ENCODE measurements at regions not wholly inside any gene's neighbourhood (a gene's known extent, or its start where the extent isn't known, plus 50 kb on each side); places are given as distances from the start of the nearest gene placed in this dataset.

DNA sequence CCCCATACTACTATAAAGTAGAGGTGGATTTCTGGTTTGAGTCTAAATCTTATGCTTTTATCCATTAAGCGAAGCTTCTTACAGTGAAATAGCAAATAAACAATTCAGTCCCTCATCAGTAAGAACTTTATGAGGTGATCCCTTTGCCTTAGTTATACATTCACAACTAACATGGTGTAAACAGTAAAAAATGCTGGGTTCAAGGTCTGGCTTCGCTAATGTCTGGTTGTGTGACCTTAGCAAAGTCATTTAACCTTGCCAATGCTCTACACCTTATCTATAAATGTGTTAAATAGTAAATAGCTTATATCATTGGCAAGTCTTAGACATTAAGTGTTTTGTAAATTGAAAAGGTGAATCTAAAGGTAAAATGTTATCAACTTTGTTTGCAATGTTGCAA lies 475.4 kb downstream of the LMO4 start:
- peaks cover 8% of the 10 kb centered on the region for H3K4me1 Mint-ChIP-seq
- H3K36me3 ChIP-seq (ENCODE audit: control insufficient read depth, insufficient read depth, low read length): no peaks in the 10 kb centered on the region
- H3K9me3 ChIP-seq (ENCODE audit: control insufficient read depth, low read length): no peaks in the 10 kb centered on the region
- H3K4me1 ChIP-seq (ENCODE audit: control insufficient read depth, insufficient read depth, low read length): no peaks in the 10 kb centered on the region
- H3K9ac ChIP-seq (ENCODE audit: extremely low read depth, low read length, poor library complexity, severe bottlenecking): no peak overlapping the region
- no peak overlapping the region for H3K4me3 Mint-ChIP-seq
- H3K4me3 ChIP-seq (ENCODE audit: low read length): no peak overlapping the region
- H3K36me3 Mint-ChIP-seq (ENCODE audit: low read depth): no peaks in the 10 kb centered on the region
- H3K27ac ChIP-seq (ENCODE audit: low read depth, low read length): no peak overlapping the region
- no peaks in the 10 kb centered on the region for H3K27me3 Mint-ChIP-seq (ENCODE audit: insufficient read depth)
- DNase-seq: no peak
- 87% methylated on average over 2 of the region's 2 CpGs; no CpG with 5 or more reads in 1 of the 2 experiments for WGBS, 2 experiments (ENCODE audit: insufficient coverage in 1 of 2, insufficient read length in 1 of 2)
- TF ChIP-seq, protein P1, sequence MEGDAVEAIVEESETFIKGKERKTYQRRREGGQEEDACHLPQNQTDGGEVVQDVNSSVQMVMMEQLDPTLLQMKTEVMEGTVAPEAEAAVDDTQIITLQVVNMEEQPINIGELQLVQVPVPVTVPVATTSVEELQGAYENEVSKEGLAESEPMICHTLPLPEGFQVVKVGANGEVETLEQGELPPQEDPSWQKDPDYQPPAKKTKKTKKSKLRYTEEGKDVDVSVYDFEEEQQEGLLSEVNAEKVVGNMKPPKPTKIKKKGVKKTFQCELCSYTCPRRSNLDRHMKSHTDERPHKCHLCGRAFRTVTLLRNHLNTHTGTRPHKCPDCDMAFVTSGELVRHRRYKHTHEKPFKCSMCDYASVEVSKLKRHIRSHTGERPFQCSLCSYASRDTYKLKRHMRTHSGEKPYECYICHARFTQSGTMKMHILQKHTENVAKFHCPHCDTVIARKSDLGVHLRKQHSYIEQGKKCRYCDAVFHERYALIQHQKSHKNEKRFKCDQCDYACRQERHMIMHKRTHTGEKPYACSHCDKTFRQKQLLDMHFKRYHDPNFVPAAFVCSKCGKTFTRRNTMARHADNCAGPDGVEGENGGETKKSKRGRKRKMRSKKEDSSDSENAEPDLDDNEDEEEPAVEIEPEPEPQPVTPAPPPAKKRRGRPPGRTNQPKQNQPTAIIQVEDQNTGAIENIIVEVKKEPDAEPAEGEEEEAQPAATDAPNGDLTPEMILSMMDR (conservative IDR thresholded peaks at IDR 0.05): no peak
- no peaks in the 10 kb centered on the region for H3K27me3 ChIP-seq (ENCODE audit: control insufficient read depth, insufficient read depth, low read length, poor library complexity, severe bottlenecking)
- H3K9me3 Mint-ChIP-seq: no peaks in the 10 kb centered on the region
- no peak overlapping the region for H3K27ac Mint-ChIP-seq

DNA sequence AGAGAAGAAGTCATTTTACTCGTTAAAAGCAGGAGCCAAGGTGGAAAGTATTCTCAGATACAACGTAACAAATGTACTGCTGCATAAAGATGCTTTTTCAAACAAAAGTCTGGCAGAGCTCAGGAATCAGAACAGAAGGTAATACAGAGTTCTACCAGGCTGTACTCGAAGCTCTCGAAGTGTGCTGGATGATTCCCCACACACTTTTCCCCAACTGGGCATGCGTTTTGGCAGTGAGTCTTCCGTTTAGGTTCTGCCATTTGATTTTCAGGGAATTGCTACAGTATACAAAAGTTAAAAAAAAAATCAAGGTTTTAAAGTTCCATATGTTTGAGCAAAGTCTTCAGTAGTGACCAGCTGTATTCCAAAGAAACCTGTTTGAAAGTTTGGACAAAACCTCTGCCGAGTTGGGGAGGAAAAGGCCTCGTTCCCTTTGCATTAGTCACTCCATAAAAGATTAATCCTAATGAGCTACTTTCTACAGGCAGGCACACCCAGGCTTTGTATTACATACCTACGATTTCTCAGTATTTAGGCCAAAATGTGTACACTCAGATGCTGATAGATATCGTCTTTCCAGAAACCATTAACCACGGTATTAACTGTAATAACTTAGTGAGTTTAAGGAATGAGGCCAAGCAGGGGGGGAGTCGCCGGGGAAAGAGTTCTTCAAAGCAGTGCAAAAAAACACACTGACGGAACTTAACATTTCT lies 477.1 kb downstream of the LMO4 start:
- Mint-ChIP-seq H3K9me3 (no peaks in the 10 kb centered on the region), H3K4me1 (peaks cover 3% of the 10 kb centered on the region), H3K27me3 (ENCODE audit: insufficient read depth) (no peaks in the 10 kb centered on the region), H3K4me3 (no peak overlapping the region), H3K36me3 (ENCODE audit: low read depth) (no peaks in the 10 kb centered on the region), H3K27ac (no peak overlapping the region)
- Histone ChIP-seq H3K36me3 (ENCODE audit: control insufficient read depth, insufficient read depth, low read length) (no peaks in the 10 kb centered on the region), H3K4me1 (ENCODE audit: control insufficient read depth, insufficient read depth, low read length) (no peaks in the 10 kb centered on the region), H3K9me3 (ENCODE audit: control insufficient read depth, low read length) (no peaks in the 10 kb centered on the region), H3K27ac (ENCODE audit: low read depth, low read length) (no peak overlapping the region), H3K9ac (ENCODE audit: extremely low read depth, low read length, poor library complexity, severe bottlenecking) (no peak overlapping the region), H3K4me3 (ENCODE audit: low read length) (no peak overlapping the region), H3K27me3 (ENCODE audit: control insufficient read depth, insufficient read depth, low read length, poor library complexity, severe bottlenecking) (no peaks in the 10 kb centered on the region)
- no peak for DNase-seq
- 91 to 96% methylated on average over 13 to 14 of the region's 14 CpGs for WGBS, 2 experiments (ENCODE audit: insufficient coverage in 1 of 2, insufficient read length in 1 of 2)
- TF ChIP-seq, protein P1 (conservative IDR thresholded peaks at IDR 0.05): no peak

DNA sequence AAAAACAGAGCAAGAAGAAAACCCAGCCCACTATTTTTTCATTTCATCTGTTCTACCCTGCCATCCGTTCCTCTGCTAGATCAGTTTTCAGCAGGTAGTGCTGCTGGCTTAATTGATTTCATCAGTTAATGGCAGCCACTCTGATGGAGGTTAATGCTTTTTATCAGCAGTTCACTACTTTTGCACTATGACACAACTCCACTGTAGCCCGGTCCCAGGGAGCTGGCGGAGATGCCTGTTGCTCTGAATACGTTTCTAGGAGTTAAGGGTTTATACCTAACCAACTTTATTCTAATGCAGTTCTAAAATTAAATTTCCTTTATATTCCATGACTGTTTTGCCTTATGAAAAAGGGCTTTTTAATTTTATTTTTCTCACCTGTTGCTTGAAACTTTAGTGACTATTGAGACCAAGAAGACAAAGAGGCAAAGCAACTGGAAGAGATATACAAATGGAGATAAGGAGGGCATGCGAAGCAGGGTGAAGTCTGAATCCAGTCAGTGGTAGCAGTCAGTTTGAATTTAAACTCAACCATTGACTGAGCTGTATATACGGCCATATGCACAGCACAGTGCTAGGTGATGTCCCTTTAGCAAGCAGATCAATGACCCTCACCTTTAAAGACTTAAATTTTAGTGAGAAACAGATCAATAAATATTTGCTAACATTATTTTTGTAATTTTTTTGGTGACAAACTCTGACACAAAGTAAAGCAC lies 477.9 kb downstream of the LMO4 start:
- 90% methylated on average over 3 to 6 of the region's 6 CpGs for WGBS, 2 experiments (ENCODE audit: insufficient coverage in 1 of 2, insufficient read length in 1 of 2)
- Mint-ChIP-seq H3K4me3 (no peak overlapping the region), H3K27ac (no peak overlapping the region), H3K4me1 (peaks cover 3% of the 10 kb centered on the region), H3K36me3 (ENCODE audit: low read depth) (no peaks in the 10 kb centered on the region), H3K9me3 (no peaks in the 10 kb centered on the region), H3K27me3 (ENCODE audit: insufficient read depth) (no peaks in the 10 kb centered on the region)
- Histone ChIP-seq H3K9me3 (ENCODE audit: control insufficient read depth, low read length) (no peaks in the 10 kb centered on the region), H3K36me3 (ENCODE audit: control insufficient read depth, insufficient read depth, low read length) (no peaks in the 10 kb centered on the region), H3K4me3 (ENCODE audit: low read length) (no peak overlapping the region), H3K4me1 (ENCODE audit: control insufficient read depth, insufficient read depth, low read length) (no peaks in the 10 kb centered on the region), H3K27ac (ENCODE audit: low read depth, low read length) (no peak overlapping the region), H3K27me3 (ENCODE audit: control insufficient read depth, insufficient read depth, low read length, poor library complexity, severe bottlenecking) (no peaks in the 10 kb centered on the region), H3K9ac (ENCODE audit: extremely low read depth, low read length, poor library complexity, severe bottlenecking) (no peak overlapping the region)
- no peak for DNase-seq
- TF ChIP-seq, protein P1 (conservative IDR thresholded peaks at IDR 0.05): no peak
